K562 (cell line): ENCODE measurements at regions not wholly inside any gene's neighbourhood (a gene's known extent, or its start where the extent isn't known, plus 50 kb on each side); places are given as distances from the start of the nearest gene placed in this dataset.

Source experiments
- BACH1 ChIP-seq: fragments of 200-800 bp; sonication (Bioruptor generic); IDR thresholded peaks from 2 replicates; pipeline ENCODE4 v1.6.1; 2016; ENCODE audit warnings: missing genetic modification characterization, missing compliant biosample characterization
- DMBX1 ChIP-seq: fragments of 250-450 bp; sonication (Bioruptor Pico); IDR thresholded peaks from 2 replicates; pipeline ENCODE4 v1.8.0; 2022; ENCODE audit warnings: inconsistent platforms, mild to moderate bottlenecking, moderate library complexity, borderline replicate concordance
- ESRRA ChIP-seq: fragments of 450-650 bp; IDR thresholded peaks from 2 replicates; pipeline ENCODE4 v1.6.1; 2014; ENCODE audit warnings: low read depth, mild to moderate bottlenecking, moderate library complexity, borderline replicate concordance
- HMG20A ChIP-seq: fragments of 450-650 bp; formaldehyde crosslinking; conservative IDR thresholded peaks from 2 replicates; pipeline ENCODE4 v1.4.0; 2020; ENCODE audit warnings: mild to moderate bottlenecking, mixed read lengths
- MTA2 ChIP-seq: fragments of 450-650 bp; IDR thresholded peaks from 2 replicates; pipeline ENCODE4 v1.6.1; 2016; ENCODE audit warnings: low read depth
- PURB ChIP-seq: sonication (generic); formaldehyde crosslinking; IDR thresholded peaks from 2 replicates; pipeline ENCODE4 v1.9.0; 2021; ENCODE audit warnings: low read depth, mild to moderate bottlenecking, missing genetic modification reagents
- SNIP1 ChIP-seq: fragments of 450-650 bp; IDR thresholded peaks from 2 replicates; pipeline ENCODE4 v1.7.1; 2017; ENCODE audit warnings: low read depth, mild to moderate bottlenecking
- TAL1 ChIP-seq: fragments of 450-650 bp; IDR thresholded peaks from 2 replicates; pipeline ENCODE4 v1.6.1; 2016; ENCODE audit warnings: mild to moderate bottlenecking
- ZNF644 ChIP-seq: fragments of 200-800 bp; sonication (Bioruptor generic); IDR thresholded peaks from 2 replicates; pipeline ENCODE4 v1.6.1; 2016; ENCODE audit warnings: low read depth, missing genetic modification characterization, missing compliant biosample characterization
- TF ChIP-seq, protein P1 (sequence below): fragments of 450-650 bp; IDR thresholded peaks from 2 replicates; pipeline ENCODE4 v1.6.1; 2016; ENCODE audit warnings: mild to moderate bottlenecking, moderate library complexity
- TF ChIP-seq, protein P2 (sequence below): fragments of 450-650 bp; IDR thresholded peaks from 2 replicates; pipeline ENCODE4 v1.6.1; 2016; ENCODE audit warnings: mild to moderate bottlenecking

- TF ChIP-seq, protein P1, sequence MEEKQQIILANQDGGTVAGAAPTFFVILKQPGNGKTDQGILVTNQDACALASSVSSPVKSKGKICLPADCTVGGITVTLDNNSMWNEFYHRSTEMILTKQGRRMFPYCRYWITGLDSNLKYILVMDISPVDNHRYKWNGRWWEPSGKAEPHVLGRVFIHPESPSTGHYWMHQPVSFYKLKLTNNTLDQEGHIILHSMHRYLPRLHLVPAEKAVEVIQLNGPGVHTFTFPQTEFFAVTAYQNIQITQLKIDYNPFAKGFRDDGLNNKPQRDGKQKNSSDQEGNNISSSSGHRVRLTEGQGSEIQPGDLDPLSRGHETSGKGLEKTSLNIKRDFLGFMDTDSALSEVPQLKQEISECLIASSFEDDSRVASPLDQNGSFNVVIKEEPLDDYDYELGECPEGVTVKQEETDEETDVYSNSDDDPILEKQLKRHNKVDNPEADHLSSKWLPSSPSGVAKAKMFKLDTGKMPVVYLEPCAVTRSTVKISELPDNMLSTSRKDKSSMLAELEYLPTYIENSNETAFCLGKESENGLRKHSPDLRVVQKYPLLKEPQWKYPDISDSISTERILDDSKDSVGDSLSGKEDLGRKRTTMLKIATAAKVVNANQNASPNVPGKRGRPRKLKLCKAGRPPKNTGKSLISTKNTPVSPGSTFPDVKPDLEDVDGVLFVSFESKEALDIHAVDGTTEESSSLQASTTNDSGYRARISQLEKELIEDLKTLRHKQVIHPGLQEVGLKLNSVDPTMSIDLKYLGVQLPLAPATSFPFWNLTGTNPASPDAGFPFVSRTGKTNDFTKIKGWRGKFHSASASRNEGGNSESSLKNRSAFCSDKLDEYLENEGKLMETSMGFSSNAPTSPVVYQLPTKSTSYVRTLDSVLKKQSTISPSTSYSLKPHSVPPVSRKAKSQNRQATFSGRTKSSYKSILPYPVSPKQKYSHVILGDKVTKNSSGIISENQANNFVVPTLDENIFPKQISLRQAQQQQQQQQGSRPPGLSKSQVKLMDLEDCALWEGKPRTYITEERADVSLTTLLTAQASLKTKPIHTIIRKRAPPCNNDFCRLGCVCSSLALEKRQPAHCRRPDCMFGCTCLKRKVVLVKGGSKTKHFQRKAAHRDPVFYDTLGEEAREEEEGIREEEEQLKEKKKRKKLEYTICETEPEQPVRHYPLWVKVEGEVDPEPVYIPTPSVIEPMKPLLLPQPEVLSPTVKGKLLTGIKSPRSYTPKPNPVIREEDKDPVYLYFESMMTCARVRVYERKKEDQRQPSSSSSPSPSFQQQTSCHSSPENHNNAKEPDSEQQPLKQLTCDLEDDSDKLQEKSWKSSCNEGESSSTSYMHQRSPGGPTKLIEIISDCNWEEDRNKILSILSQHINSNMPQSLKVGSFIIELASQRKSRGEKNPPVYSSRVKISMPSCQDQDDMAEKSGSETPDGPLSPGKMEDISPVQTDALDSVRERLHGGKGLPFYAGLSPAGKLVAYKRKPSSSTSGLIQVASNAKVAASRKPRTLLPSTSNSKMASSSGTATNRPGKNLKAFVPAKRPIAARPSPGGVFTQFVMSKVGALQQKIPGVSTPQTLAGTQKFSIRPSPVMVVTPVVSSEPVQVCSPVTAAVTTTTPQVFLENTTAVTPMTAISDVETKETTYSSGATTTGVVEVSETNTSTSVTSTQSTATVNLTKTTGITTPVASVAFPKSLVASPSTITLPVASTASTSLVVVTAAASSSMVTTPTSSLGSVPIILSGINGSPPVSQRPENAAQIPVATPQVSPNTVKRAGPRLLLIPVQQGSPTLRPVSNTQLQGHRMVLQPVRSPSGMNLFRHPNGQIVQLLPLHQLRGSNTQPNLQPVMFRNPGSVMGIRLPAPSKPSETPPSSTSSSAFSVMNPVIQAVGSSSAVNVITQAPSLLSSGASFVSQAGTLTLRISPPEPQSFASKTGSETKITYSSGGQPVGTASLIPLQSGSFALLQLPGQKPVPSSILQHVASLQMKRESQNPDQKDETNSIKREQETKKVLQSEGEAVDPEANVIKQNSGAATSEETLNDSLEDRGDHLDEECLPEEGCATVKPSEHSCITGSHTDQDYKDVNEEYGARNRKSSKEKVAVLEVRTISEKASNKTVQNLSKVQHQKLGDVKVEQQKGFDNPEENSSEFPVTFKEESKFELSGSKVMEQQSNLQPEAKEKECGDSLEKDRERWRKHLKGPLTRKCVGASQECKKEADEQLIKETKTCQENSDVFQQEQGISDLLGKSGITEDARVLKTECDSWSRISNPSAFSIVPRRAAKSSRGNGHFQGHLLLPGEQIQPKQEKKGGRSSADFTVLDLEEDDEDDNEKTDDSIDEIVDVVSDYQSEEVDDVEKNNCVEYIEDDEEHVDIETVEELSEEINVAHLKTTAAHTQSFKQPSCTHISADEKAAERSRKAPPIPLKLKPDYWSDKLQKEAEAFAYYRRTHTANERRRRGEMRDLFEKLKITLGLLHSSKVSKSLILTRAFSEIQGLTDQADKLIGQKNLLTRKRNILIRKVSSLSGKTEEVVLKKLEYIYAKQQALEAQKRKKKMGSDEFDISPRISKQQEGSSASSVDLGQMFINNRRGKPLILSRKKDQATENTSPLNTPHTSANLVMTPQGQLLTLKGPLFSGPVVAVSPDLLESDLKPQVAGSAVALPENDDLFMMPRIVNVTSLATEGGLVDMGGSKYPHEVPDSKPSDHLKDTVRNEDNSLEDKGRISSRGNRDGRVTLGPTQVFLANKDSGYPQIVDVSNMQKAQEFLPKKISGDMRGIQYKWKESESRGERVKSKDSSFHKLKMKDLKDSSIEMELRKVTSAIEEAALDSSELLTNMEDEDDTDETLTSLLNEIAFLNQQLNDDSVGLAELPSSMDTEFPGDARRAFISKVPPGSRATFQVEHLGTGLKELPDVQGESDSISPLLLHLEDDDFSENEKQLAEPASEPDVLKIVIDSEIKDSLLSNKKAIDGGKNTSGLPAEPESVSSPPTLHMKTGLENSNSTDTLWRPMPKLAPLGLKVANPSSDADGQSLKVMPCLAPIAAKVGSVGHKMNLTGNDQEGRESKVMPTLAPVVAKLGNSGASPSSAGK, result no peak
- TF ChIP-seq MTA2, result no peak
- TF ChIP-seq, protein P2, sequence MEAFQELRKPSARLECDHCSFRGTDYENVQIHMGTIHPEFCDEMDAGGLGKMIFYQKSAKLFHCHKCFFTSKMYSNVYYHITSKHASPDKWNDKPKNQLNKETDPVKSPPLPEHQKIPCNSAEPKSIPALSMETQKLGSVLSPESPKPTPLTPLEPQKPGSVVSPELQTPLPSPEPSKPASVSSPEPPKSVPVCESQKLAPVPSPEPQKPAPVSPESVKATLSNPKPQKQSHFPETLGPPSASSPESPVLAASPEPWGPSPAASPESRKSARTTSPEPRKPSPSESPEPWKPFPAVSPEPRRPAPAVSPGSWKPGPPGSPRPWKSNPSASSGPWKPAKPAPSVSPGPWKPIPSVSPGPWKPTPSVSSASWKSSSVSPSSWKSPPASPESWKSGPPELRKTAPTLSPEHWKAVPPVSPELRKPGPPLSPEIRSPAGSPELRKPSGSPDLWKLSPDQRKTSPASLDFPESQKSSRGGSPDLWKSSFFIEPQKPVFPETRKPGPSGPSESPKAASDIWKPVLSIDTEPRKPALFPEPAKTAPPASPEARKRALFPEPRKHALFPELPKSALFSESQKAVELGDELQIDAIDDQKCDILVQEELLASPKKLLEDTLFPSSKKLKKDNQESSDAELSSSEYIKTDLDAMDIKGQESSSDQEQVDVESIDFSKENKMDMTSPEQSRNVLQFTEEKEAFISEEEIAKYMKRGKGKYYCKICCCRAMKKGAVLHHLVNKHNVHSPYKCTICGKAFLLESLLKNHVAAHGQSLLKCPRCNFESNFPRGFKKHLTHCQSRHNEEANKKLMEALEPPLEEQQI, result no peak
- no peak for TF ChIP-seq DMBX1 (CRISPR knock-in tag)
- TF ChIP-seq ESRRA, result no peak
- TF ChIP-seq SNIP1, result no peak
- no peak for TF ChIP-seq ZNF644 (tag)
- no peak for TF ChIP-seq PURB
- TF ChIP-seq TAL1, result no peak
- no peak for TF ChIP-seq HMG20A
- no peak for TF ChIP-seq BACH1 (tag)
Observed at GRCh38 chr3:103056542-103056941, 621.7 kb downstream of the ZPLD1 start (continued).
